Fibroblast of the conjunctiva (primary cell): ENCODE measurements at regions not wholly inside any gene's neighbourhood (a gene's known extent, or its start where the extent isn't known, plus 50 kb on each side); places are given as distances from the start of the nearest gene placed in this dataset.

Experiments
- DNase-seq: peaks from one replicate; pipeline ENCODE4 v3.0.0-alpha.2; 2010; ENCODE audit warnings: low read depth

GRCh38 chr7:125563557-125563956 is 633.9 kb upstream of the POT1 start:
- DNase-seq, result no peak

GRCh38 chr7:125561006-125561405 is 631.4 kb upstream of the POT1 start:
- no peak for DNase-seq

- no peak for DNase-seq
Observed at GRCh38 chr7:125559921-125560320, 630.3 kb upstream of the POT1 start.

GRCh38 chr7:125555916-125556315 is 626.3 kb upstream of the POT1 start:
- DNase-seq, result no peak

- DNase-seq, result no peak
Observed at GRCh38 chr7:125551008-125551407, 621.4 kb upstream of the POT1 start.

- no peak for DNase-seq
Observed at GRCh38 chr7:125547505-125547904, 617.9 kb upstream of the POT1 start.

GRCh38 chr7:125530553-125530952 is 600.9 kb upstream of the POT1 start:
- DNase-seq, result no peak

GRCh38 chr7:125529249-125529648 is 599.6 kb upstream of the POT1 start:
- DNase-seq, result no peak

- no peak for DNase-seq
Observed at GRCh38 chr7:125526958-125527357, 597.3 kb upstream of the POT1 start.

- no peak for DNase-seq
Observed at GRCh38 chr7:125526092-125526491, 596.5 kb upstream of the POT1 start.

GRCh38 chr7:125516194-125516593 is 586.6 kb upstream of the POT1 start:
- DNase-seq, result no peak

GRCh38 chr7:125512373-125512772 is 582.7 kb upstream of the POT1 start:
- no peak for DNase-seq

GRCh38 chr7:125511310-125511709 is 581.7 kb upstream of the POT1 start:
- no peak for DNase-seq

- no peak for DNase-seq
Observed at GRCh38 chr7:125506331-125506730, 576.7 kb upstream of the POT1 start.

GRCh38 chr7:125504848-125505247 is 575.2 kb upstream of the POT1 start:
- DNase-seq, result no peak

GRCh38 chr7:125495997-125496396 is 566.4 kb upstream of the POT1 start:
- DNase-seq, result no peak

- DNase-seq, result no peak
Observed at GRCh38 chr7:125492521-125492920, 562.9 kb upstream of the POT1 start.

- no peak for DNase-seq
Observed at GRCh38 chr7:125491137-125491536, 561.5 kb upstream of the POT1 start.

GRCh38 chr7:125490167-125490566 is 560.5 kb upstream of the POT1 start:
- no peak for DNase-seq

GRCh38 chr7:125485223-125485622 is 555.6 kb upstream of the POT1 start:
- no peak for DNase-seq

GRCh38 chr7:125484755-125485154 is 555.1 kb upstream of the POT1 start:
- DNase-seq, result no peak

- no peak for DNase-seq
Observed at GRCh38 chr7:125481323-125481722, 551.7 kb upstream of the POT1 start.

GRCh38 chr7:125480762-125481161 is 551.1 kb upstream of the POT1 start:
- DNase-seq, result no peak

- DNase-seq, result no peak
Observed at GRCh38 chr7:125468855-125469174, 539.2 kb upstream of the POT1 start.
